GM19025 (cell line): ENCODE measurements at regions not wholly inside any gene's neighbourhood (a gene's known extent, or its start where the extent isn't known, plus 50 kb on each side); places are given as distances from the start of the nearest gene placed in this dataset.

Experiments
- ATAC-seq: cut with Tn5 transposase; IDR thresholded peaks from one replicate; pipeline ENCODE4 v1.9.1; 2021; ENCODE audit warnings: mild to moderate bottlenecking, low read depth, moderate library complexity; ENCODE audit not compliant: unreplicated experiment

GRCh38 chr4:175871774-175872405 is 59.8 kb upstream of the GPM6A start:
- no peak for ATAC-seq

GRCh38 chr4:175873707-175874106 is 61.6 kb upstream of the GPM6A start:
- ATAC-seq = no peak

- ATAC-seq = no peak
These were observed 62.2 kb upstream of the GPM6A start for GRCh38 chr4:175874306-175874705.

DNA sequence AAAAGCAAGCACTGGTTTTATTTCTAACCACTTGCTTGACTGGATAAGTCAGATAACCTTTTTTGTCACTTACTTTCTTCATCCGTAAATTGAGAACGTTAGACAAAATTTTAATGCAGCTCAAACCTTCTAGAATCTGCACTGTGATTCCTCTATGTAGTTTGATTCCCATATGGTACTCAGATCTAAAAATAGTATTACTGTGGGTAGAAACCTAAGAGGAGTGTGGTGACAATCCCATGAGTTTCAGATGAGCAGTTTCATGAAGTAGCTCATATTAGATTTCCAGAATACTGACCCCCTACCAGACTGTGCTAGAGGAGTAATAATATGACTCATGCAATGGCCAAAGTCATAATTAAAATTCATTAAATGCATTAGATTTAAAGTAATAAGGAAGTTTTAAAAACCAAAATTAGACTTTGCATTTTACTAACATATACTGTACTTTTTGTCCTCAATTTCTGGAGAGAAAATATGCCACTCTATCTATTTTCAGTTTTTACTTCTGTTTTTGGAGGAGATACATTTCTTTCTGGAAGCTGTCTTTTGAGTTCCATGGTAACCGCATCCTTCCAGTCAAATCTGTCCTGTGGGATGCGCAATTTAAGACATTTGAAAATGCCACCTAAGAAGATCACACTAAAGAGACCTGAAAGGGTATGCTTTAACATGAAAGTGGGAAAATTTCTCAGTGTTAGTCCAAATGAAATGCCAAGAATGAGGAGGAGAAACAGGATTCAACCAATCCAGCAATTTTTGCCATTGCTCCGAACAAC is 64.1 kb upstream of the GPM6A start:
- no peak for ATAC-seq

- ATAC-seq = no peak
These were observed 70.8 kb upstream of the GPM6A start for GRCh38 chr4:175882891-175883290.

GRCh38 chr4:175884048-175884447 is 72.0 kb upstream of the GPM6A start:
- ATAC-seq = no peak

GRCh38 chr4:175891231-175891630 is 79.2 kb upstream of the GPM6A start:
- ATAC-seq = no peak

- no peak for ATAC-seq
These were observed 79.8 kb upstream of the GPM6A start for GRCh38 chr4:175891851-175892250.

DNA sequence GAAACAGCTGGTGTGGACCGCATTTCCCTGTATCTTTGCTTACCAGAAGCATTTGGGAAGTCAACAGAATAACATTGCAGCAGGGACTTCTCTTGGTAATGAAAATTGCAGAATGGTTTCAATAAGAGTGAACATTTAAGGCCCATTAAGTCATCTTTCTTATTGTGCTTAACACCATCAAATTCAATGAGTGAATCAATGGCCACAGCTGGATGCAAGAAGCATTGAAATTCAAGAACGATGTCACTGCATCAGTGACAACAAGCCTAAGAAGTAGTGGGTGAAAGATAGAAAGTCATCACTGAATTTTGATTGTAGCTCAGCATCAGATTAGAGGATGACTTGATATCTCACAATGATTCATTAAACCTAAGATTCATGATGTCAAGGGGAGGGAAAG is 93.9 kb upstream of the GPM6A start:
- no peak for ATAC-seq

DNA sequence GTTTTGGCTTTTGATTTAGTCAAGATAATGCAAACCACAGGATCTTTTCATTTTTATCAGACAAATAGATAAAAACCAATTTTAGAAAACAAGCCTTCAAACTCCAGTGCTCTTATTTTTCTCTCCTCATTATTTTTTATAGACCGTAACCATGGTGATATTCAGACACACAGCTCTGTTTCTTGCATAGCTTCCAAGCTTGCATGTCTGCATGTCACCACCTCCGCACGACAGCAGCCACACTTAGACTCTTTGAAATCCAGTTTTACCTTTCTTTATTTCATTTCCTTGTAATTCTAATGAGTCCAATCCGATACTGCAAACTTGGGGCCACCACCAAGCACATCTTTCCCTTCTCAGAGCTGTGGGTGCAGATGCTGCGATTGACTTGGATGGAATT is 94.3 kb upstream of the GPM6A start:
- no peak for ATAC-seq

- ATAC-seq = no peak
These were observed 98.6 kb upstream of the GPM6A start for GRCh38 chr4:175910700-175911099.

GRCh38 chr4:175916626-175917351 is 104.7 kb upstream of the GPM6A start:
- ATAC-seq = no peak

DNA sequence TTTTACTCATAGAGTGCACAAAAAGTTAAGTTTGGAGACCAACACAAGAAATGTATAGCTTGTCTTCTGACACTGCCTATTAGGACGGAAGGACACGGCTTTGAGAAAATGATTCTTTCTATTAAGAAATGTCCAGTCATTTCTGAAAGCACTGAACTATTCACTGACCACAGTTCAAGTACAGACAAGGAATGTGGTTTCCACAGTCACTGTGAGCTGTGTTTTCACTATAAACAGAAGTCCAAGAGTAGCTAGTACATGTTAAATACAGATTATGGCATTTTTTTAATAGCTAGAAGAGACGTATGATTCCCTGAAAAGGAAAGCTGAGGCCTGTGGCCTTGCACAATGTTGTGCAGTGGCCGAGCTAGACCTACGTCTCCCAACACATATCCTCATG is 115.1 kb upstream of the GPM6A start:
- ATAC-seq = no peak

GRCh38 chr4:175929441-175929840 is 117.4 kb upstream of the GPM6A start:
- ATAC-seq = no peak

GRCh38 chr4:175929932-175930331 is 117.9 kb upstream of the GPM6A start:
- no peak for ATAC-seq

- ATAC-seq = no peak
These were observed 118.4 kb upstream of the GPM6A start for GRCh38 chr4:175930471-175930870.

DNA sequence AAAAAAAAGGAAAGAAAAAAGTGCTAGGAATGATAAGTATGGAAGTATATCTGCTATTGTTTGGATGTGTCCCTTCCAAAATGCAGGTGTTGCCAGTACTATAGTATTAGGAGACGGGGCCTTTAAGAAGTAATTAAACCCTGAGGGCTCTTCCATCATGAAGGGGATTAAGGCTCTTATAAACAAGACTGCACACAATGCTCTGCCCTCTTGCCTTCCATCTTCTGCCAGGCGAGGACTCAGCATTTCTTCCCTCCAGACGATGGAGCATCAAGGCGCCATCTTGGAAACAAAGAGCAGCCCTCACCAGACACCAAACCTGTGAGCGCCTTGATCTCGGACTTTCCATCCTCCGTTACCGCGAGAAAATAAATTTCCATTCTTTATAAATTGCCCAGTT is 120.1 kb upstream of the GPM6A start:
- no peak for ATAC-seq

DNA sequence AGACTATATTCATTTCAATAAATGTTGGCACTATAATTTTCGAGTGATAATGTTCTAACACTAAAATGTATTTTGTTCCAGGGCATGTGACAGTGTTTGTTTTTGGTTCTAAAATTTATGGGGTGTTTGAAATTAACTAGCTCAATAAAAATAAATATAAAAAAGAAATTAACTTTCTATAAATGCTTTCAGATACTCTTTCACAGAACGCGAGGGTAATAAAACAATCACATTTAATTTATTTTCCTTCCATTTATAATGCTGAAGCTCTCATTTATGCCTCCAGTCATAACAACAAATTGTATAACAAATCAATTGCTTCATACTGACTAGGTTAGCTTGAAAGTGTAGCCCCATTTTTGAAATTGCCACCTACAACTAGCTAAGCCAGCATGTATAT is 122.4 kb upstream of the GPM6A start:
- no peak for ATAC-seq

GRCh38 chr4:175935016-175935661 is 123.1 kb upstream of the GPM6A start:
- ATAC-seq = no peak

GRCh38 chr4:175944126-175944910 is 121.3 kb upstream of the WDR17 start:
- no peak for ATAC-seq
